ENCODE measurements at regions not wholly inside any gene's neighbourhood (a gene's known extent, or its start where the extent isn't known, plus 50 kb on each side); places are given as distances from the start of the nearest gene placed in this dataset.

GRCh38 chr20:48202334-48203113, 417.2 kb upstream of the SULF2 start:
- no peak overlapping the region for H3K4me3 ChIP-seq (ENCODE audit: low read length)
- no peaks in the 10 kb centered on the region for H4K20me1 ChIP-seq (ENCODE audit: control insufficient read depth, insufficient read depth, low read depth, low read length)
- H3F3A ChIP-seq (ENCODE audit: control insufficient read depth, insufficient read depth) = no peaks in the 10 kb centered on the region
- no peaks in the 10 kb centered on the region for H3K79me2 ChIP-seq (ENCODE audit: control insufficient read depth, low read length)
- no peak overlapping the region for H3K4me2 ChIP-seq (ENCODE audit: low read length)
- H3K27me3 ChIP-seq (ENCODE audit: control insufficient read depth, low read length) = no peaks in the 10 kb centered on the region
- H3K9me3 ChIP-seq (ENCODE audit: control insufficient read depth, insufficient read depth, low read length) = no peaks in the 10 kb centered on the region
- TF ChIP-seq CTCF (IDR thresholded peaks at IDR 0.05; ENCODE audit: low read depth, low read length, poor library complexity, severe bottlenecking) (no peak), EZH2phosphoT487 (IDR thresholded peaks at IDR 0.05; ENCODE audit: borderline replicate concordance, low read length) (no peak)
- H3K4me1 ChIP-seq (ENCODE audit: control insufficient read depth, low read length) = no peaks in the 10 kb centered on the region
- H3K9me2 ChIP-seq (replicated peaks; ENCODE audit: control insufficient read depth, low read length) = no peaks in the 10 kb centered on the region
- H3K27ac ChIP-seq (ENCODE audit: low read depth, low read length) = no peak overlapping the region
- H3K36me3 ChIP-seq (ENCODE audit: control insufficient read depth, low read length) = no peaks in the 10 kb centered on the region

DNA sequence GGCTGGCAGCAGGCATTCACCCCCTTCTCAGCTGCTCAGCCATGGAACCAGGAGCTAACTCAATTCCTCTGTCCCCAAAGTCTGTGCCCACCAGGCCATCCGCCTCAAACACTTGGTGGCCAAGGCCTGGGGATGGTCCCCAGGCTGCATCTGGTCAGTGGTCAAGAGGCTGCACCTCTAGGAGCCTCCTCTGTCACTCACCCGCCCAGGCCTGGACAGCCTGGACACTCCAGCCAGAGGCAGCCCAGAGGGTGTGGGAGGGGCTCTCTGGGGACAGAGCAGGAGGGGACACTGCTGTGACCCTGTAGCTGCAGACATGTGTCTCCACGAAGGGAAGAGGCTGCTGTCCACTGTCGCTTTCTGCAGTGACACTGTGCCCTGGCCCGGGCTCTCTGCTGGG, 416.6 kb upstream of the SULF2 start:
- H3K4me1 ChIP-seq (ENCODE audit: control insufficient read depth, low read length) = no peaks in the 10 kb centered on the region
- H3K4me2 ChIP-seq (ENCODE audit: low read length) = no peak overlapping the region
- H3K4me3 ChIP-seq (ENCODE audit: low read length) = no peak overlapping the region
- no peaks in the 10 kb centered on the region for H3K27me3 ChIP-seq (ENCODE audit: control insufficient read depth, low read length)
- H3K9me2 ChIP-seq (replicated peaks; ENCODE audit: control insufficient read depth, low read length) = no peaks in the 10 kb centered on the region
- no peaks in the 10 kb centered on the region for H3F3A ChIP-seq (ENCODE audit: control insufficient read depth, insufficient read depth)
- H4K20me1 ChIP-seq (ENCODE audit: control insufficient read depth, insufficient read depth, low read depth, low read length) = no peaks in the 10 kb centered on the region
- H3K79me2 ChIP-seq (ENCODE audit: control insufficient read depth, low read length) = no peaks in the 10 kb centered on the region
- TF ChIP-seq CTCF (IDR thresholded peaks at IDR 0.05; ENCODE audit: low read depth, low read length, poor library complexity, severe bottlenecking) (no peak), EZH2phosphoT487 (IDR thresholded peaks at IDR 0.05; ENCODE audit: borderline replicate concordance, low read length) (no peak)
- H3K9me3 ChIP-seq (ENCODE audit: control insufficient read depth, insufficient read depth, low read length) = no peaks in the 10 kb centered on the region
- H3K36me3 ChIP-seq (ENCODE audit: control insufficient read depth, low read length) = no peaks in the 10 kb centered on the region
- no peak overlapping the region for H3K27ac ChIP-seq (ENCODE audit: low read depth, low read length)

GRCh38 chr20:48201188-48201587, 415.9 kb upstream of the SULF2 start:
- no peak overlapping the region for H3K4me2 ChIP-seq (ENCODE audit: low read length)
- no peaks in the 10 kb centered on the region for H4K20me1 ChIP-seq (ENCODE audit: control insufficient read depth, insufficient read depth, low read depth, low read length)
- H3K4me1 ChIP-seq (ENCODE audit: control insufficient read depth, low read length) = no peaks in the 10 kb centered on the region
- TF ChIP-seq CTCF (IDR thresholded peaks at IDR 0.05; ENCODE audit: low read depth, low read length, poor library complexity, severe bottlenecking) (no peak), EZH2phosphoT487 (IDR thresholded peaks at IDR 0.05; ENCODE audit: borderline replicate concordance, low read length) (no peak)
- H3K27ac ChIP-seq (ENCODE audit: low read depth, low read length) = no peak overlapping the region
- no peaks in the 10 kb centered on the region for H3K36me3 ChIP-seq (ENCODE audit: control insufficient read depth, low read length)
- H3K9me3 ChIP-seq (ENCODE audit: control insufficient read depth, insufficient read depth, low read length) = no peaks in the 10 kb centered on the region
- no peaks in the 10 kb centered on the region for H3K79me2 ChIP-seq (ENCODE audit: control insufficient read depth, low read length)
- no peak overlapping the region for H3K4me3 ChIP-seq (ENCODE audit: low read length)
- no peaks in the 10 kb centered on the region for H3F3A ChIP-seq (ENCODE audit: control insufficient read depth, insufficient read depth)
- H3K27me3 ChIP-seq (ENCODE audit: control insufficient read depth, low read length) = no peaks in the 10 kb centered on the region
- no peaks in the 10 kb centered on the region for H3K9me2 ChIP-seq (replicated peaks; ENCODE audit: control insufficient read depth, low read length)
